GM18873 (cell line): ENCODE measurements at regions not wholly inside any gene's neighbourhood (a gene's known extent, or its start where the extent isn't known, plus 50 kb on each side); places are given as distances from the start of the nearest gene placed in this dataset.
"Not testable (repeated sequence)": the region's sequence is repeated elsewhere in the genome, so short reads cannot be mapped to it uniquely, and the experiment has no call there.

Experiments
- ATAC-seq: cut with Tn5 transposase; IDR thresholded peaks from one replicate; pipeline ENCODE4 v1.9.1; 2021; ENCODE audit warnings: mild to moderate bottlenecking, moderate library complexity, moderate number of reproducible peaks; ENCODE audit not compliant: unreplicated experiment, low FRiP score

DNA sequence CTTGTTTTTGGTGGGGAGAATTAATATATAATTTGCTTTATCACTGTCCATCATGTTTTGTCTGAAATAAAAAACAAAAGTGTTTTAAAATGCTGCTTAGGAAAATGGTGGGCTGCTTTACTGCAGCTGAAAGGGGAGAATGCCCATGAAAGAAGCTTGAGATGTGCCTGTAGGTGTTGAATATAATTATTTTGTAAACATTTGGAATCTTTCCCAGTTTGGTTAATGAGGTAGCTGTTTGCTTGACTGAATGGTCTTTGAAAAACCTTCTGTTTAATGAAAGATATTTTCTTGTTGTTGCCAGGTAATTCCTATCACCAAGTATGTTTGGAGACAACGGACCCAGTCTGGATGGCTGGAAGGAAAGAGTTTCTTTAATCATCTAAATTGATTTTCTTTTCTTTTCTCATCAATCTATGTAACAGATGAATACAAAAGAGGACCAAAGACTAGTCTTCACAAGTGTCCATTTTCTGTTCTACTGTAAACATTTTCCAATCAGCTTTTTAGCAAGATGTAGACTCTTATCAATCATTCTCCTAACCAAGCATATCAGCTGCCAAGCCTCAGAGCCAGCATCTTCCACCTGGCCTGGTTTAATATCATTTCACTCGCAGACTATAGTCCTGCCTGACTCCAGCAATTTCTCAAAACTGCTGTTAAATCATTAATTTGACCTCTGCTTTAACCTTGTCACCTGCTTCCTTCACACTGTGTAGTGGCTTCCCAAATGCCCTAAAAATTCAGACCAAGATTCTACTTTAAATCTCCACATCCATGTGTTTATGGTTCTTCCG lies 441.2 kb upstream of the CHD1 start:
- ATAC-seq: no peak

- ATAC-seq: no peak
Measured at GRCh38 chr5:99368726-99369125, 439.9 kb upstream of the CHD1 start.

DNA sequence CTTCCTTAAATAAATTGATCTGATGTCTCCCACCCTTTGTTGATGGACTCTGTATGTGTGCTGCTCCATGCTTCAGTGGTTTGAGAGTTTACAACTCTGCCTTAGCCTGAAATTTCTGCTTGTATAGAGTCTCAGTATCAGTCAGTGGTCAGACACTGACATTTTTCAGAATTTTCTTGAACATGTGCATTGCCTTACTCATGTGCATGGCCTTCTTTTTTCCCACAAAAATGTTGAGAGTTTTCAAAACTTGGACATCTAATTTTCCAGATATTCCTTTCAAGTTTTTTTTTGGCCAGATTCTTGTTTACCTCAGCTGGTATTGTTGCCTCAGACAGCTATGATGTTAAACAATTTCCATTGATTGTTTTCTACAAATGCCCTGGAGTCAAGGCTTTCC lies 427.1 kb upstream of the CHD1 start:
- ATAC-seq: no peak

- ATAC-seq: no peak
Measured at GRCh38 chr5:99349787-99350186, 421.0 kb upstream of the CHD1 start.

DNA sequence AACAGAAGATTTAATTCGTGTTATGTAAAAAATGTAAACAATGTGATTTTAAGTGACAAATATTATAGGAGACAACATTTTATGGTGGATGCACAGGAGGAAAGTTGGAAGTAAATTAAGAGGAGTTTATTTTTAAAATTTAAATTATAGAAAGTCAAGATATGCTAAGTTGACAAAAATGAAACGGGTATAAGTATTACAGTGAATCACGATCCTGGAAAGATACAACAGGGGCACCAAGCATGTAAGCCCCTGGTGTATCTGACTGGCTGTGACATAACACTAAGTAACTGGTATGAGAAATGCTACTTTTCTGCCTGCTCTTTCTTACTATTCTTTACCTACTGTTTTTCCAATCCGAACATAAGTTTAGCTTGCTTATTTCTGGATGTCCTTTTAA lies 419.8 kb upstream of the CHD1 start:
- ATAC-seq: no peak

DNA sequence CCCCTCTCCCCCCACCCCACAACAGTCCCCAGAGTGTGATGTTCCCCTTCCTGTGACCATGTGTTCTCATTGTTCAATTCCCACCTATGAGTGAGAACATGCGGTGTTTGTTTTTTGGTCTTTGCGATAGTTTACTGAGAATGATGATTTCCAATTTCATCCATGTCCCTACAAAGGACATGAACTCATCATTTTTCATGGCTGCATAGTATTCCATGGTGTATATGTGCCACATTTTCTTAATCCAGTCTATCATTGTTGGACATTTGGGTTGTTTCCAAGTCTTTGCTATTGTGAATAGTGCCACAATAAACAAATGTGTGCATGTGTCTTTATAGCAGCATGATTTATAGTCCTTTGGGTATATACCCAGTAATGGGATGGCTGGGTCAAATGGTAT lies 411.0 kb upstream of the CHD1 start:
- not testable (repeated sequence) for ATAC-seq

- ATAC-seq: no peak
Measured at GRCh38 chr5:99334936-99335335, 406.1 kb upstream of the CHD1 start.

GRCh38 chr5:99331061-99331460 lies 402.3 kb upstream of the CHD1 start:
- ATAC-seq: no peak

- ATAC-seq: no peak
Measured at GRCh38 chr5:99320436-99320835, 391.6 kb upstream of the CHD1 start.

DNA sequence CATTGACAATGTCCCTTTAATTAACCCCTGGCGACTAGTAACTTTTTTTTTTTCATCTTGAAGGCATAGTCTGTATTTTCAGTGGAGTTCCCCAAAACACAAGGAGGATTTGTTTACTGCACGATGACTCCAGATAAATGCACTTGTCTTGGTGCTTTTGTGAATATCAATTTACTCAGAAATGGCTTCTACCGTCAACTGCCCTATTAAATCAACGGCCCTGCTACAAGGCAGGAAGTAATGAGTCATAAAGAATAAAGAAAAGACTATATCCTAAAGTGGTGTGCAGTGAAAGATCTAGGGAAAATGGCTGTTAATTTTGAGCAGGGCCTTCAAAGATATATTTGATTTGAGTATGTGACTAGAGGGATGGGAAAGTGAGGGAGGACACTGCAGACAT lies 388.3 kb upstream of the CHD1 start:
- ATAC-seq: no peak

GRCh38 chr5:99316484-99316883 lies 387.7 kb upstream of the CHD1 start:
- ATAC-seq: no peak

GRCh38 chr5:99315413-99316183 lies 386.8 kb upstream of the CHD1 start:
- no peak for ATAC-seq

GRCh38 chr5:99314721-99315120 lies 385.9 kb upstream of the CHD1 start:
- no peak for ATAC-seq

DNA sequence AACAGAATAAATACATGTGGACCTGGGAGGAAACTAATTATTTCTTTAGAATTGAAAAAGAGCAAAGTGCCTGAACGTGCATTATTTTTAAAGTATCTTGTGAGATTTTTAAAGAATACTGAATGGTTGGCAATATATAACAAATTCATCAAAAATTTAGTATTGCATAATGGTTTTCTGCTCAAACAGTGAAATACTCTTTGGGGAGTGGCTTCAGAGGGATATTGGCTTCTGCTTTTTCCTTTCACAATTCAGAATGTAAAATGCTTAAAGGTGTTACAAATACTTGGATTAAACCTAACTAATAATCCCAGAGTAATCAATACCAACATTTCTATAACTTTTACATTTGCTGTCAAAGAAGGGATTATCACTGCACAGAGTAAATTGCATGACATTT lies 379.3 kb upstream of the CHD1 start:
- ATAC-seq: no peak

DNA sequence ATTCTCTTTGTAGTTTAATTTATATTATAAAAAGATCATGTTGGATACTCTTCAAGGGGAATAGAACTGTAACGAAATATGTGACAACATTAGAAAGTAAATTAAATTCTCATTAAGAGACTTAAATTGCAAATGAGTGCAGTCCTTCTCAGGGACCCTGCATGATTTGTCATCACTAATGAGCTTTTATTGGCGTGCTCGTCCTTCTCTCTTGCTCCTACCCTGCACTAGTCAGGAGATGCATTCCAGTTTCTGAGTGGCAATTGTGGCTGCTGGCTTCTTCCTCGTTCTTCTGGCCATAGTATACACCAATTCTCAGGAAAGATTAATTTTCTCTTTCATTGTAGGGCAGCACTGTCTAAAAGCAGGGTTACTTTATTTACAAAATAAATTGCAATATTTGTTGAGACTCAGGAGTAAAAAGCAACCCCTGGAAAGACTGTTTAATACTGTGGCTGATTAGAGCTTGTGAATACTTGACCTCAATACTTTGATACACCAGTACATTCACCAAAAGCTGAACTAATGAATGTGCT lies 376.3 kb upstream of the CHD1 start:
- ATAC-seq: no peak

DNA sequence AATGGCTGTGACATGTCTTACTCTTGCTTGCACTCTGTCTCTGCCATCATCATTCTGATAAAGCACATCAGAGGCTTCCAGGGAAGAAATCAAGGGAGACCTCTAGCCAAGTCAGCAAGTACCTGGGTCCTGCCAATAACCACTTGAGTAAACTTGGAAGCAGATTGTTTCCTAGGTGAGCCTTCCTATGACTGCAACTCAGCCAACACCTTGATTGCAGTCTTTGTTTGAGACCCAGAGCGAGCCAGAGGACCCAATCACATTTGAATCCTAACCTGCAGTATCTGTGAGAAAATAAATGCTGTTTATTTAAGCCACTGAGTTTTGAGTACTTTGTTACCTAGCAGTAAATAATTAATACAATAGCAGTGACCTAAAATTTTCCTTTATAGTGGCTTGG lies 356.8 kb upstream of the CHD1 start:
- ATAC-seq: no peak

GRCh38 chr5:99275128-99275527 lies 346.3 kb upstream of the CHD1 start:
- no peak for ATAC-seq

GRCh38 chr5:99272576-99272975 lies 343.8 kb upstream of the CHD1 start:
- no peak for ATAC-seq

DNA sequence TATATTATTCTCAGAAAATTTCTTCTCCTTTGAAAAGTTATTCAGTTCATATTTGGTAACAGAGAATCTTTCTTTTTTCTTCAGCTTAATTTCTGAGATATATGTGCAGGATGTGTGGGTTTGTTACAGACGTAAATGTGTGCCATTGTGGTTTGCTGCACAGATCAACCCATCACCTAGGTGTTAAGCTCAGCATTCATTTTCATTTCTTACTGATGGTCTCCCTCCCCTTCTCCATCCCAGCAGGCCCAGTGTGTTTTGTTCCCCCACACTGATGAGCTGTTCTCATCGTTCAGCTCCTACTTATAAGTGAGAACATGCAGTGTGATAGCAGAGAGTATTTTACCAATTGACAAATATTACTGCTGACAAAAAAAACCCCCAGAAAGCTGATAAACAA lies 330.0 kb upstream of the CHD1 start:
- no peak for ATAC-seq

DNA sequence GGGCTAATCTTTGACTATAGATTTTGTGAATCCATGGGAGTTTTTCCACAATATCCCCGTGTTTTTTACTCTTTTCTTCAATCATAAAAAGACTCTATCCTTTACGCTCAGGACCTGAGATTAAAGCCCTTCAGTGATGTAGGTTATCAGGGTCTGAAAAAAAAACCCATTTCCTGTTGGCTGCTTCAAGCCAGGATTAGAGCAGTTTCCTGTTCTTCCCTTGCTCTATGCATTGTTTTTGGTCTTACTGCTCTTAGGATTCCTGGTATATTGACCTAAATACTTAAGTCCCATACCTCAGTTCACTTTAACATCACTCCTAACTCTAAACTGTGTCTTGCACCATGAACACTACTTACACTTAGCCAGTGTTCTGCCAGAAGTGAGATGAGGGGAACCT lies 319.3 kb upstream of the CHD1 start:
- ATAC-seq: no peak

GRCh38 chr5:99247346-99247745 lies 318.5 kb upstream of the CHD1 start:
- no peak for ATAC-seq

DNA sequence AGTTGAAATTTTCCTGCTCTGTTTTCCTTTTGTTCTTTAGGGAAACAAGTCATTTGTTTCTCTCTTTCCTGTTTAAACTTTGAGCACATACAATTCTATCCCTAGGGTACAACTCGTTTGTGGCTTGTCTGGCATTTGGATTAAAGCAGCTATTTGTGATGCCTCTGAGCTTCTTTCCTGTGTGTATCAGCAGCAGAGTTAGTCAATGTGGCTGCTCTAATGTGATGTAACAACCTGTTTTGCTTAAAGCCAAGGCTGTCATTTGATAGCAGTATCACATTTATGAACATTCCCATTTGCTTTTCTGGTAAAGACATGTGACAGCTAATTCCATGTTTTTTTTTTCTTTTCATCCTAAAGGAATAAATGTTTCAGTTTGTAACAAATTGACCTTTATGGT lies 314.3 kb upstream of the CHD1 start:
- no peak for ATAC-seq
